Suprapubic skin (tissue), 4 donors: ENCODE measurements at regions not wholly inside any gene's neighbourhood (a gene's known extent, or its start where the extent isn't known, plus 50 kb on each side); places are given as distances from the start of the nearest gene placed in this dataset.

Source experiments
- DNase-seq, 2 donors: peaks; one replicate each; pipeline ENCODE4 v3.0.0-alpha.2; 2019; ENCODE audit warnings: low spot score in 2 of 2
- H3K27ac ChIP-seq: fragments of 200-600 bp; sonication (generic); one replicate; pipeline ENCODE4 v1.5.1; 2019
- H3K27me3 ChIP-seq: fragments of 200-600 bp; sonication (generic); one replicate; pipeline ENCODE4 v1.5.1; 2019
- H3K36me3 ChIP-seq: fragments of 200-600 bp; sonication (generic); one replicate; pipeline ENCODE4 v1.5.1; 2019
- H3K4me1 ChIP-seq: fragments of 200-600 bp; sonication (generic); one replicate; pipeline ENCODE4 v1.5.1; 2019
- H3K4me3 ChIP-seq: fragments of 200-600 bp; sonication (generic); one replicate; pipeline ENCODE4 v1.5.1; 2019; ENCODE audit warnings: mild to moderate bottlenecking
- H3K9me3 ChIP-seq: fragments of 200-600 bp; sonication (generic); one replicate; pipeline ENCODE4 v1.5.1; 2019
- CTCF ChIP-seq, 2 donors: fragments of 200-600 bp in 1 of 2; fragments of 450-650 bp in 1 of 2; sonication (generic) in 1 of 2; IDR thresholded peaks; one replicate each; pipeline ENCODE4 v1.5.1; 2016 to 2019; ENCODE audit warnings: antibody characterized with exemption in 2 of 2, mild to moderate bottlenecking in 1 of 2, moderate library complexity in 1 of 2
- EP300 ChIP-seq: sonication (generic); formaldehyde crosslinking; IDR thresholded peaks from one replicate; pipeline ENCODE4 v1.6.1; 2017; ENCODE audit warnings: antibody characterized with exemption
- POLR2A ChIP-seq, 2 donors: fragments of 450-650 bp; IDR thresholded peaks; one replicate each; pipeline ENCODE4 v1.6.1; 2017; ENCODE audit warnings: antibody characterized with exemption in 2 of 2, mild to moderate bottlenecking in 2 of 2, moderate library complexity in 2 of 2
- POLR2AphosphoS5 ChIP-seq, 3 donors: sonication (generic); formaldehyde crosslinking; IDR thresholded peaks; one replicate each; pipeline ENCODE4 v1.6.1; 2017; ENCODE audit warnings: antibody characterized with exemption in 3 of 3
- whole genome bisulfite sequencing: methylation state at CpG from one replicate; pipeline ENCODE4 v1.1.5; 2018; 5-methylcytosine and 5-hydroxymethylcytosine counted together

GRCh38 chr12:24111086-24111485, 161.6 kb upstream of the SOX5 start:
- no peak for DNase-seq
- TF ChIP-seq POLR2AphosphoS5 (IDR thresholded peaks at IDR 0.05) (no peak), CTCF (IDR thresholded peaks at IDR 0.05) (no peak), POLR2A (IDR thresholded peaks at IDR 0.05) (no peak), EP300 (no peak)
- H3K9me3 ChIP-seq: no peaks in the 10 kb centered on the region
- H3K27me3 ChIP-seq: no peaks in the 10 kb centered on the region
- H3K4me3 ChIP-seq: no peak overlapping the region
- no peak overlapping the region for H3K27ac ChIP-seq
- H3K36me3 ChIP-seq: no peaks in the 10 kb centered on the region
- H3K4me1 ChIP-seq: no peaks in the 10 kb centered on the region
- 75% methylated on average over 1 of the region's 1 CpG for WGBS

GRCh38 chr12:24109381-24110039, 160.0 kb upstream of the SOX5 start:
- Histone ChIP-seq H3K27ac (no peak overlapping the region), H3K9me3 (no peaks in the 10 kb centered on the region), H3K4me1 (no peaks in the 10 kb centered on the region), H3K27me3 (no peaks in the 10 kb centered on the region), H3K36me3 (no peaks in the 10 kb centered on the region), H3K4me3 (no peak overlapping the region)
- WGBS: 66% methylated on average over 3 of the region's 3 CpGs
- DNase-seq: no peak
- TF ChIP-seq EP300 (no peak), CTCF (IDR thresholded peaks at IDR 0.05) (peak in 1 of 2 donors; percentile 29), POLR2AphosphoS5 (IDR thresholded peaks at IDR 0.05) (no peak)

- no peak overlapping the region for H3K27ac ChIP-seq
- H3K4me1 ChIP-seq: no peaks in the 10 kb centered on the region
- H3K4me3 ChIP-seq: no peak overlapping the region
- 88% methylated on average over 3 of the region's 3 CpGs for WGBS
- no peak for DNase-seq
- no peaks in the 10 kb centered on the region for H3K27me3 ChIP-seq
- no peaks in the 10 kb centered on the region for H3K9me3 ChIP-seq
- no peaks in the 10 kb centered on the region for H3K36me3 ChIP-seq
- no peak for TF ChIP-seq CTCF (IDR thresholded peaks at IDR 0.05)
- no peak for TF ChIP-seq POLR2AphosphoS5 (IDR thresholded peaks at IDR 0.05)
Observed at GRCh38 chr12:24102676-24103075, 153.2 kb upstream of the SOX5 start.

- Histone ChIP-seq H3K4me1 (no peaks in the 10 kb centered on the region), H3K36me3 (no peaks in the 10 kb centered on the region), H3K27me3 (no peaks in the 10 kb centered on the region), H3K27ac (no peak overlapping the region), H3K9me3 (no peaks in the 10 kb centered on the region), H3K4me3 (no peak overlapping the region)
- DNase-seq: no peak
- WGBS: 67% methylated on average over 1 of the region's 1 CpG
- TF ChIP-seq EP300 (no peak), POLR2A (IDR thresholded peaks at IDR 0.05) (no peak), POLR2AphosphoS5 (IDR thresholded peaks at IDR 0.05) (no peak), CTCF (IDR thresholded peaks at IDR 0.05) (no peak)
Observed at GRCh38 chr12:24099576-24099975, 150.1 kb upstream of the SOX5 start.

GRCh38 chr12:24095245-24095644, 145.8 kb upstream of the SOX5 start:
- no peaks in the 10 kb centered on the region for H3K36me3 ChIP-seq
- H3K27ac ChIP-seq: no peak overlapping the region
- TF ChIP-seq POLR2A (IDR thresholded peaks at IDR 0.05) (no peak), POLR2AphosphoS5 (IDR thresholded peaks at IDR 0.05) (no peak), EP300 (no peak), CTCF (IDR thresholded peaks at IDR 0.05) (no peak)
- no peaks in the 10 kb centered on the region for H3K4me1 ChIP-seq
- no peaks in the 10 kb centered on the region for H3K27me3 ChIP-seq
- WGBS: 89% methylated on average over 1 of the region's 1 CpG
- H3K4me3 ChIP-seq: no peak overlapping the region
- H3K9me3 ChIP-seq: no peaks in the 10 kb centered on the region
- DNase-seq: no peak
